HG03432 (cell line): ENCODE measurements at regions not wholly inside any gene's neighbourhood (a gene's known extent, or its start where the extent isn't known, plus 50 kb on each side); places are given as distances from the start of the nearest gene placed in this dataset.

Source experiments
- ATAC-seq: cut with Tn5 transposase; IDR thresholded peaks from one replicate; pipeline ENCODE4 v1.9.1; 2021; ENCODE audit warnings: mild to moderate bottlenecking, moderate library complexity; ENCODE audit not compliant: unreplicated experiment

DNA sequence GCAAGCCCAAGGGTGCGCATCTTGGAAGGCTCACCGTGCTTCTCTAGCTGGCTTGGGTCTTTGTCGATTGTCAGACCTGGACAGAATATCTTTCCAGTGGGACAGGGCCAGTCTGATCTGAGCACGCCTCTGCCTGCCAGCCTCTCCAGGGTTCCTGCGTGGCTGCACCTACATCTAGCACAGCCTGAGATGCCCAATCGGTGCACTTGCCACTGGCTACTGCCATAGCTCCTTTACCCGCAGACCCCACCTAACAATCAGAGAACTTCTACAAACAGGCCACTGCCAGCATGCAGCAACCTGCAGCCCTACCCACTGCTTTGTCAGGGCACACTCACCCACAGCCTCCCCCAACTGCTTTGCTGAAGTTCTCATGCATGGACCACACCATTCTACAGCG is 56.7 kb upstream of the PHACTR3 start:
- no peak for ATAC-seq
